Ishikawa (cell line): ENCODE measurements at regions not wholly inside any gene's neighbourhood (a gene's known extent, or its start where the extent isn't known, plus 50 kb on each side); places are given as distances from the start of the nearest gene placed in this dataset.

ENCODE experiments used
- CEBPB ChIP-seq: IDR thresholded peaks from 2 replicates; pipeline ENCODE4 v1.6.1; 2012
- CREB1 ChIP-seq: IDR thresholded peaks from 2 replicates; pipeline ENCODE4 v1.6.1; 2012; ENCODE audit warnings: low read depth
- EGR1 ChIP-seq: IDR thresholded peaks from 2 replicates; pipeline ENCODE4 v1.6.1; 2012
- EP300 ChIP-seq: IDR thresholded peaks from 2 replicates; pipeline ENCODE4 v1.6.1; 2012; ENCODE audit warnings: borderline replicate concordance
- FOXM1 ChIP-seq: IDR thresholded peaks from 2 replicates; pipeline ENCODE4 v1.6.1; 2012; ENCODE audit warnings: low read depth, borderline replicate concordance
- NFIC ChIP-seq: IDR thresholded peaks from 2 replicates; pipeline ENCODE4 v1.6.1; 2012
- RAD21 ChIP-seq: IDR thresholded peaks from 2 replicates; pipeline ENCODE4 v1.6.1; 2012; ENCODE audit warnings: low read depth
- TAF1 ChIP-seq: IDR thresholded peaks from 2 replicates; pipeline ENCODE4 v1.6.1; 2012; ENCODE audit warnings: low read depth, mild to moderate bottlenecking
- TCF12 ChIP-seq: IDR thresholded peaks from 2 replicates; pipeline ENCODE4 v1.6.1; 2012; ENCODE audit warnings: low read depth
- TEAD4 ChIP-seq: IDR thresholded peaks from 2 replicates; pipeline ENCODE4 v1.6.1; 2012
- YY1 ChIP-seq: IDR thresholded peaks from 2 replicates; pipeline ENCODE4 v1.6.1; 2012; ENCODE audit warnings: low read depth
- ZBTB7A ChIP-seq: IDR thresholded peaks from 2 replicates; pipeline ENCODE4 v1.6.1; 2012; ENCODE audit warnings: low read depth
- TF ChIP-seq, protein P1 (sequence below): IDR thresholded peaks from 2 replicates; pipeline ENCODE4 v1.6.1; 2012; ENCODE audit warnings: low read depth, mild to moderate bottlenecking
- TF ChIP-seq, protein P2 (sequence below): IDR thresholded peaks from 2 replicates; pipeline ENCODE4 v1.6.1; 2012
- TF ChIP-seq, protein P3 (sequence below): IDR thresholded peaks from 2 replicates; pipeline ENCODE4 v1.6.1; 2012

DNA sequence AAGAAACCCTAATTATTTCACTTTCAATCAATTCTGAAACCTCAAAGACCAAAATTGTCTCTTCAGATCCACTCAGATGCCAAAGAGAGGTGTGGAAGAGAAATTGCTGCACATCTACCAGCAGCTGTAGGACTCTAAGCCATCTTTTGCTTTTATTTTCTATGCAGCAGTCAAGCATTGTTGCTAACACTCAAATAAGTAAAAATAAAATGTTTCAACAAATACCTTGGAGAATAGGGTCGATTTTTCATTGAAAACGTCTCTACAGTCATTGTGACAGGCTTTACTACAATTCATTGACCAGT is 66.4 kb upstream of the CFAP20DC start:
- TF ChIP-seq EP300 (no peak), NFIC (no peak), TAF1 (no peak), FOXM1 (no peak), CEBPB (no peak), ZBTB7A (no peak), RAD21 (no peak), TEAD4 (no peak), YY1 (no peak), CREB1 (no peak), EGR1 (no peak)
- TF ChIP-seq, protein P1, sequence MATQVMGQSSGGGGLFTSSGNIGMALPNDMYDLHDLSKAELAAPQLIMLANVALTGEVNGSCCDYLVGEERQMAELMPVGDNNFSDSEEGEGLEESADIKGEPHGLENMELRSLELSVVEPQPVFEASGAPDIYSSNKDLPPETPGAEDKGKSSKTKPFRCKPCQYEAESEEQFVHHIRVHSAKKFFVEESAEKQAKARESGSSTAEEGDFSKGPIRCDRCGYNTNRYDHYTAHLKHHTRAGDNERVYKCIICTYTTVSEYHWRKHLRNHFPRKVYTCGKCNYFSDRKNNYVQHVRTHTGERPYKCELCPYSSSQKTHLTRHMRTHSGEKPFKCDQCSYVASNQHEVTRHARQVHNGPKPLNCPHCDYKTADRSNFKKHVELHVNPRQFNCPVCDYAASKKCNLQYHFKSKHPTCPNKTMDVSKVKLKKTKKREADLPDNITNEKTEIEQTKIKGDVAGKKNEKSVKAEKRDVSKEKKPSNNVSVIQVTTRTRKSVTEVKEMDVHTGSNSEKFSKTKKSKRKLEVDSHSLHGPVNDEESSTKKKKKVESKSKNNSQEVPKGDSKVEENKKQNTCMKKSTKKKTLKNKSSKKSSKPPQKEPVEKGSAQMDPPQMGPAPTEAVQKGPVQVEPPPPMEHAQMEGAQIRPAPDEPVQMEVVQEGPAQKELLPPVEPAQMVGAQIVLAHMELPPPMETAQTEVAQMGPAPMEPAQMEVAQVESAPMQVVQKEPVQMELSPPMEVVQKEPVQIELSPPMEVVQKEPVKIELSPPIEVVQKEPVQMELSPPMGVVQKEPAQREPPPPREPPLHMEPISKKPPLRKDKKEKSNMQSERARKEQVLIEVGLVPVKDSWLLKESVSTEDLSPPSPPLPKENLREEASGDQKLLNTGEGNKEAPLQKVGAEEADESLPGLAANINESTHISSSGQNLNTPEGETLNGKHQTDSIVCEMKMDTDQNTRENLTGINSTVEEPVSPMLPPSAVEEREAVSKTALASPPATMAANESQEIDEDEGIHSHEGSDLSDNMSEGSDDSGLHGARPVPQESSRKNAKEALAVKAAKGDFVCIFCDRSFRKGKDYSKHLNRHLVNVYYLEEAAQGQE = no peak
- TF ChIP-seq, protein P2, sequence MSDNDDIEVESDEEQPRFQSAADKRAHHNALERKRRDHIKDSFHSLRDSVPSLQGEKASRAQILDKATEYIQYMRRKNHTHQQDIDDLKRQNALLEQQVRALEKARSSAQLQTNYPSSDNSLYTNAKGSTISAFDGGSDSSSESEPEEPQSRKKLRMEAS = no peak

DNA sequence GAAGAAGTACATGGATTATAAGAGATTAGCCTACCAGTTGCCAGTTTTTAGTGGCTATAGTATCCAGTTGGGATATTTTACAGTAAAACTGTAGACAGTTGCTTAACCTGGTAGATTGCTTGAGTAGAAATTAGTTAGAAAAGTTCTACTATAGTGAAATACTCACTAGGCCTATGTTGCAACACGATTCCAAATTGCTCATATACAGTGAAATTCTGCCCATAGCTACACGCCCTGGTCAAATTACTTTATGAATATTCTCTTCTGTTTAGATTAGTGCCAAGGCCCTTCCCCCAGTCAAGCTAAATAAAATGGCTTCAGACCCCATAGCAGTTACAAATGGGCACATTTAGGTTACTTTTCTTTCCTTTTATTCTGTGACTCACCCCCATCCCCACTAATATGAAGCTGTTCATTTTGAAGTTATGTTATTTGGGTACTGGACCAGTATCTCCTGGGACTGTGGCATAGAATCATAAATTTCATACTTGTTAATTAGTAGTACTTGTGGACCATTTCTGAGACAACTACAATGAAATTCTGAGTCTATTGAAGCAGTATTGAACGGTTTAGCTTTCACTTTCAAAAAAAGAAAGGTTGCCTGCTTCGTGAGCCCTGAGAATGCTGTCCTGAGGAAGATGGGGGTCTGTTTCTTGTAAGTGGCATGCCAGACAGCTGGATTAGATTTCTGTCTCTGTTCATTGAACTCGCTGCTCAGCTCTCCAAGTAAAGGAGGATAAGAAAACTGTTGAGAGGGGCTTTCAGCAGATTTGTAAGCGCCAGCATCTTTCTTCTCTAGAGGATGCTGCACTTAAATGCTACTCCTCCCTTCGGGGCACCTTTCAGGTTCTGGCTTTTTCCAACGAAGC is 65.8 kb upstream of the CFAP20DC start:
- no peak for TF ChIP-seq FOXM1
- TF ChIP-seq YY1 = no peak
- no peak for TF ChIP-seq NFIC
- no peak for TF ChIP-seq EGR1
- TF ChIP-seq TEAD4 = no peak
- TF ChIP-seq CEBPB = no peak
- TF ChIP-seq, protein P1 = no peak
- TF ChIP-seq TCF12 = no peak
- TF ChIP-seq EP300 = no peak

DNA sequence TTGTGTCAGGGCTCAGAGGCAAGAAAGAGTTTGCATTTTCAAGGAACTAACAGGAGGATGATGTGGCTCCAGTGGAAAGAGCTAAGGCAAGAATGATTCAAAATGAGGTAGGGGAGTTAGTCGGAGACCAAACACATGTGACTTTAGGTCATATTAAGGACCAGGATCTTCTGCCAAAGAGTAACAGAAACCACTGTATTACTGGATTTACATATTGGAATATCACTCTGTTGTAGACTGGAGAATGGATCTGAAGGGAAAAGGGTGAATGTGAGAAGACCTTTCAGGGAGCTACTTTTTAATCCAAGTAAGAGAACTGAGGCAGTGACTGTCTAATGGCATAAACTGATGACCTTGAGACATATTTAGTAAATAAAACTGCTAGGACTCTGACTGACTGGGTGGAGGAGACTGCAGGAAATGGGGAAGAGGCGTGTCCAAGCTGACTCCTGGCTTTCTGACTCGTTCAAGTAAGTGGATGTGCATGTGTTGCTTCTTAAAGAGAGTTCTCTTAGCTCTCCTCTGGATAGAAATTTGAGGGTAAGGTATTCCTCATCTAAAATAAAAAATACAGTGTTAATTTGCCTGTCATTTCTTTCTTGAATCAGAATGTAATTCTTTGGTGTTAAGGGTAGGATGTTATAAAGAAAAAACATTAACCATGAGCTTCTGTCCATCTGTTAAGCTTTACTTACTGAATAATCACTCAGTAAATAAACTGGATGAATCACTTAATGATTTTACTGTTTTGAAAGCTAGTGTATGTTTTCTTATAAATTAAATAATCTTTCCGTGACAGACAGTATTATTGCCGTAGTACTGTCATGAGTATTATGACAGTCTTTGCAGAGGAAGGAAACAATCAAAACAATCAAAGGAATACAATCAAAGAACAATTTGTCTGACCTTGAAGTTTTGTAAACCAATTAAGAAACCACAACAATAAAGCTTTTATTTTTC is 58.3 kb upstream of the CFAP20DC start:
- no peak for TF ChIP-seq YY1
- no peak for TF ChIP-seq TEAD4
- no peak for TF ChIP-seq CREB1
- TF ChIP-seq EGR1 = no peak
- TF ChIP-seq, protein P1 = no peak
- TF ChIP-seq FOXM1 = no peak
- TF ChIP-seq TAF1 = no peak
- no peak for TF ChIP-seq RAD21
- TF ChIP-seq NFIC = no peak
- TF ChIP-seq, protein P2 = no peak
- TF ChIP-seq TCF12 = no peak
- no peak for TF ChIP-seq CEBPB
- no peak for TF ChIP-seq ZBTB7A
- no peak for TF ChIP-seq EP300

DNA sequence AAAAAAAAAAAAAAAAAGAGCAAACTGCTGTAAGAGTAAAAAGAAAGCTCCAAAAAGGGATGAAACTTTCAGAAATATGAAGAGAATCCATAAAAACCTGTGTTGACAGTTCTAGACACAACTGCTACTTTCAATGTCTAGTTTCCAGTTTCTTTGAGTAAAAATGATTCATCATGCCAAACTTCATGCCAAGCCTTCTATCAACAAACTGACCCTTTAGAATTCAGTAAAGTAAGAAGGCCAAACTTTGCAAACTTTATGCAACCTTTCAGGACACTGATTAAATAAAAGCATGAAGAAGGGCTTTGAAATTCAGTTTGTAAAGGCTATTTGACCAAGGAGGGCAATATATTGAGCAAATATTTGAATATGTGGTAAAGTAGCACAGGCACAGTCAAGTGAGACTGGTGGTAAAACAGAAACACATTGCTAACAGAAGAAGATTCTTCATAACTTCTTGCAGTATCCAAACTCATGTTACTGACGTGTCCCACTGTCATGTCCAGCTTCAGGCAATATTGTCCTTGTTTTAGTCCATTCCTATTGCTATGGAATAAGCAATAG is 56.3 kb upstream of the CFAP20DC start:
- TF ChIP-seq EP300 (no peak), CREB1 (no peak), RAD21 (no peak), TAF1 (no peak), NFIC (no peak), TEAD4 (no peak), TCF12 (no peak), YY1 (no peak), FOXM1 (no peak), CEBPB (no peak), ZBTB7A (no peak)
- TF ChIP-seq, protein P2 = no peak
- TF ChIP-seq, protein P3, sequence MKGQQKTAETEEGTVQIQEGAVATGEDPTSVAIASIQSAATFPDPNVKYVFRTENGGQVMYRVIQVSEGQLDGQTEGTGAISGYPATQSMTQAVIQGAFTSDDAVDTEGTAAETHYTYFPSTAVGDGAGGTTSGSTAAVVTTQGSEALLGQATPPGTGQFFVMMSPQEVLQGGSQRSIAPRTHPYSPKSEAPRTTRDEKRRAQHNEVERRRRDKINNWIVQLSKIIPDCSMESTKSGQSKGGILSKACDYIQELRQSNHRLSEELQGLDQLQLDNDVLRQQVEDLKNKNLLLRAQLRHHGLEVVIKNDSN = no peak
- TF ChIP-seq, protein P1 = no peak
